PC-3 (cell line): ENCODE measurements at regions not wholly inside any gene's neighbourhood (a gene's known extent, or its start where the extent isn't known, plus 50 kb on each side); places are given as distances from the start of the nearest gene placed in this dataset.

Experiments
- ATAC-seq: fragments of 200-7000 bp; cut with Tn5 transposase; 2 replicates; pipeline ENCODE4 v1.9.1; 2020; ENCODE audit warnings: mild to moderate bottlenecking, moderate library complexity
- BruUV-seq: library from RNA; stranded (reverse); fragments of 400-500 nt; replicated peaks from 2 replicates; lab custom pipeline; 2021; lab: Mats Ljungman, UMichigan
- CTCF ChIA-PET: fragments of 300-600 bp; sonication (Branson Sonifier 250); formaldehyde crosslinking; loops from one replicate; lab custom pipeline; 2022; ENCODE audit warnings: antibody characterized with exemption; lab: Charles Lee
- POLR2A ChIA-PET: fragments of 300-600 bp; sonication (Branson Sonifier 250); formaldehyde crosslinking; loops from one replicate; lab custom pipeline; 2022; ENCODE audit warnings: antibody characterized with exemption; ENCODE audit not compliant: unreplicated experiment; lab: Charles Lee
- DNase-seq: peaks from one replicate; pipeline ENCODE4 v3.0.0-alpha.2; 2015
- H2AFZ ChIP-seq: fragments of 300-600 bp; sonication (generic); 2 replicates; pipeline ENCODE4 v1.6.0; 2016; ENCODE audit warnings: antibody characterized with exemption, low read length
- H3F3A ChIP-seq: fragments of 300-600 bp; sonication (generic); one replicate; pipeline ENCODE4 v1.6.0; 2017; ENCODE audit warnings: antibody characterized with exemption, low read length, control low read depth, mild to moderate bottlenecking; ENCODE audit not compliant: unreplicated experiment
- H3K27ac ChIP-seq: fragments of 300-600 bp; sonication (generic); 2 replicates; pipeline ENCODE4 v1.5.1; 2016; ENCODE audit warnings: mild to moderate bottlenecking, low read length
- H3K27me3 ChIP-seq: fragments of 300-600 bp; sonication (generic); 2 replicates; pipeline ENCODE4 v1.6.1; 2016; ENCODE audit warnings: low read length, mixed read lengths
- H3K36me3 ChIP-seq: fragments of 300-600 bp; sonication (generic); 2 replicates; pipeline ENCODE4 v1.6.1; 2016; ENCODE audit warnings: low read depth, mixed run types, low read length, mixed read lengths
- H3K4me1 ChIP-seq: fragments of 300-600 bp; sonication (generic); 2 replicates; pipeline ENCODE4 v1.5.1; 2016; ENCODE audit warnings: low read length; ENCODE audit not compliant: insufficient read depth
- H3K4me2 ChIP-seq: fragments of 300-600 bp; sonication (generic); 2 replicates; pipeline ENCODE4 v1.6.0; 2016; ENCODE audit warnings: low read length
- H3K4me3 ChIP-seq: fragments of 300-600 bp; sonication (generic); 2 replicates; pipeline ENCODE4 v1.5.1; 2016; ENCODE audit warnings: mild to moderate bottlenecking, low read length, mixed read lengths
- H3K79me2 ChIP-seq: fragments of 300-600 bp; sonication (generic); 2 replicates; pipeline ENCODE4 v1.6.1; 2017; ENCODE audit warnings: low read length, mixed read lengths
- H3K9ac ChIP-seq: fragments of 300-600 bp; sonication (generic); 2 replicates; pipeline ENCODE4 v1.6.0; 2016; ENCODE audit warnings: mild to moderate bottlenecking, low read length
- H3K9me2 ChIP-seq: fragments of 300-600 bp; sonication (generic); replicated peaks from 2 replicates; pipeline ENCODE4 v1.6.1; 2016; ENCODE audit warnings: mixed run types, low read length, mixed read lengths
- H3K9me3 ChIP-seq: fragments of 300-600 bp; sonication (generic); 2 replicates; pipeline ENCODE4 v1.6.1; 2016; ENCODE audit warnings: low read length, mixed read lengths
- H4K20me1 ChIP-seq: fragments of 300-600 bp; sonication (generic); 2 replicates; pipeline ENCODE4 v1.6.1; 2016; ENCODE audit warnings: low read length, mixed read lengths
- EZH2 ChIP-seq: fragments of 300-600 bp; sonication (generic); IDR thresholded peaks from one replicate; pipeline ENCODE4 v1.6.1; 2017; ENCODE audit warnings: antibody characterized with exemption, mild to moderate bottlenecking, low read length; ENCODE audit not compliant: unreplicated experiment
- EZH2phosphoT487 ChIP-seq: fragments of 300-600 bp; sonication (generic); IDR thresholded peaks from 2 replicates; pipeline ENCODE4 v1.6.1; 2018; ENCODE audit warnings: mild to moderate bottlenecking, antibody characterized with exemption, low read length, borderline replicate concordance
- intact Hi-C: fragments of 100-400 bp; cut with micrococcal nuclease; formaldehyde crosslinking; loops from 2 replicates; pipeline ENCODE4 v1.9.0; 2023
- TF ChIP-seq, protein P1 (sequence below): fragments of 300-600 bp; sonication (generic); conservative IDR thresholded peaks from 2 replicates; pipeline ENCODE4 v1.5.1; 2017; ENCODE audit warnings: antibody characterized with exemption, low read depth, mild to moderate bottlenecking, low read length

GRCh38 chr20:11212902-11213301 lies 539.1 kb upstream of the JAG1 start:
- Histone ChIP-seq H3K4me3 (no peak overlapping the region), H3K4me1 (peaks cover 14% of the 10 kb centered on the region), H3K9me3 (no peaks in the 10 kb centered on the region), H3K36me3 (no peaks in the 10 kb centered on the region), H3K9ac (no peak overlapping the region), H3K4me2 (no peak overlapping the region), H4K20me1 (no peaks in the 10 kb centered on the region), H3K27me3 (no peaks in the 10 kb centered on the region), H3K79me2 (no peaks in the 10 kb centered on the region), H3K27ac (no peak overlapping the region), H2AFZ (no peak overlapping the region), H3F3A (peaks cover 9% of the 10 kb centered on the region), H3K9me2 (no peaks in the 10 kb centered on the region)
- no peak for ATAC-seq
- ChIA-PET POLR2A (no interaction called here), CTCF (interaction anchor here (0.7 kb wide), 1 partner anchor 37 kb away, joined by 3 read pairs; no protein-coding TSS in a partner anchor)
- no peak for DNase-seq
- TF ChIP-seq EZH2phosphoT487 (no peak), EZH2 (no peak)
- TF ChIP-seq, protein P1, sequence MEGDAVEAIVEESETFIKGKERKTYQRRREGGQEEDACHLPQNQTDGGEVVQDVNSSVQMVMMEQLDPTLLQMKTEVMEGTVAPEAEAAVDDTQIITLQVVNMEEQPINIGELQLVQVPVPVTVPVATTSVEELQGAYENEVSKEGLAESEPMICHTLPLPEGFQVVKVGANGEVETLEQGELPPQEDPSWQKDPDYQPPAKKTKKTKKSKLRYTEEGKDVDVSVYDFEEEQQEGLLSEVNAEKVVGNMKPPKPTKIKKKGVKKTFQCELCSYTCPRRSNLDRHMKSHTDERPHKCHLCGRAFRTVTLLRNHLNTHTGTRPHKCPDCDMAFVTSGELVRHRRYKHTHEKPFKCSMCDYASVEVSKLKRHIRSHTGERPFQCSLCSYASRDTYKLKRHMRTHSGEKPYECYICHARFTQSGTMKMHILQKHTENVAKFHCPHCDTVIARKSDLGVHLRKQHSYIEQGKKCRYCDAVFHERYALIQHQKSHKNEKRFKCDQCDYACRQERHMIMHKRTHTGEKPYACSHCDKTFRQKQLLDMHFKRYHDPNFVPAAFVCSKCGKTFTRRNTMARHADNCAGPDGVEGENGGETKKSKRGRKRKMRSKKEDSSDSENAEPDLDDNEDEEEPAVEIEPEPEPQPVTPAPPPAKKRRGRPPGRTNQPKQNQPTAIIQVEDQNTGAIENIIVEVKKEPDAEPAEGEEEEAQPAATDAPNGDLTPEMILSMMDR, result no peak
- no TSS peak for BruUV-seq
- intact Hi-C loops, result no loop called here

DNA sequence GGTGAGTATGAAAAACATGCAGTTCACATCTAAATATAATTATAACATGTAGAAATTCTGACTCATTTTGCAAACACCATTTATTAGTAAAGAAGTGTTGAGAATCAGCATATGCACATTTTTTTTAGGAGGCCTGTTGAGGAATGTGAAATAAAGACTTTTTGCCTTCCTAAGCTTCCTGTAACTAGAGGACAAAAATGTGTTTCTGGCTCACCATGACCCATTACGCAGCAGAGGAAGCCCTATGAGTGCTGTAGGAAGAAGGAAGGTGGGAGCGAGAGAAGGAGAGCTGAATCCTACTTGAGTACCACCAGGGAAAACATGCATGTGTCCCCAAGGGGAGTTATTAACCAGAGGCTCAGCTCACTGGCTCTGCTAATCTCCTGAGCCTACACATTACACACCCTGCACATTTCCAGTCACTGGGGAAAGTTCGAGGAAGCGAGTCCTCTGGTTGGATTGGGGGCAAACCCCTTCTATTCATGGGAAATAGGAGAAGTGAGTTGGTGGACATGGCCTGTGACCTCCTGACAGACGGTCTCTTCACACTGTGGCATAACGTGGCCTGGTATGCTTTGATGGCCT lies 540.5 kb upstream of the JAG1 start:
- H3K9me3 ChIP-seq, result no peaks in the 10 kb centered on the region
- H3K27ac ChIP-seq, result no peak overlapping the region
- no peak overlapping the region for H3K9ac ChIP-seq
- no peak for TF ChIP-seq EZH2
- intact Hi-C loops, result no loop called here
- no peak for DNase-seq
- H4K20me1 ChIP-seq, result no peaks in the 10 kb centered on the region
- no peaks in the 10 kb centered on the region for H3K4me1 ChIP-seq
- 0 out of 2 replicates have a peak, but pooled peaks cover 4% of the 10 kb centered on the region for H3K9me2 ChIP-seq
- no peaks in the 10 kb centered on the region for H3F3A ChIP-seq
- H2AFZ ChIP-seq, result no peak overlapping the region
- H3K79me2 ChIP-seq, result no peaks in the 10 kb centered on the region
- no peak for ATAC-seq
- no peaks in the 10 kb centered on the region for H3K36me3 ChIP-seq
- ChIA-PET CTCF (no interaction called here), POLR2A (no interaction called here)
- no peaks in the 10 kb centered on the region for H3K27me3 ChIP-seq
- BruUV-seq, result no TSS peak
- H3K4me3 ChIP-seq, result no peak overlapping the region
- H3K4me2 ChIP-seq, result no peak overlapping the region

GRCh38 chr20:11216451-11217314 lies 542.9 kb upstream of the JAG1 start:
- POLR2A ChIA-PET, result interaction anchor here (0.6 kb wide), 1 partner anchor 51 kb away, joined by 14 read pairs; no protein-coding TSS in a partner anchor
- intact Hi-C loops, result no loop called here
- no peak overlapping the region for H3K27ac ChIP-seq

More at GRCh38 chr20:11216451-11217314, 542.9 kb upstream of the JAG1 start:
- Histone ChIP-seq H3K36me3 (no peaks in the 10 kb centered on the region), H3K79me2 (no peaks in the 10 kb centered on the region), H3F3A (no peaks in the 10 kb centered on the region), H2AFZ (no peak overlapping the region), H4K20me1 (no peaks in the 10 kb centered on the region), H3K27me3 (no peaks in the 10 kb centered on the region), H3K4me1 (no peaks in the 10 kb centered on the region), H3K4me2 (no peak overlapping the region), H3K9me3 (no peaks in the 10 kb centered on the region), H3K9ac (no peak overlapping the region), H3K4me3 (no peak overlapping the region), H3K9me2 (0 out of 2 replicates have a peak, but pooled peaks cover 4% of the 10 kb centered on the region)
- BruUV-seq, result no TSS peak
- DNase-seq, result no peak
- CTCF ChIA-PET, result interaction anchor here (0.6 kb wide), 1 partner anchor 38 kb away, joined by 3 read pairs; no protein-coding TSS in a partner anchor
- no peak for ATAC-seq
- TF ChIP-seq EZH2phosphoT487, result no peak
- TF ChIP-seq EZH2, result no peak
- TF ChIP-seq, protein P1, result no peak
